ENCODE measurements at regions not wholly inside any gene's neighbourhood (a gene's known extent, or its start where the extent isn't known, plus 50 kb on each side); places are given as distances from the start of the nearest gene placed in this dataset.
A peak's percentile ranks its signal among the peaks of the same experiment; 100 is the strongest.

- no peak for DNase-seq
These were observed 330.8 kb upstream of the PROX1 start for GRCh38 chr1:213657013-213657412.

GRCh38 chr1:213657879-213658278 is 329.9 kb upstream of the PROX1 start:
- DNase-seq, result no peak

GRCh38 chr1:213658457-213658856 is 329.3 kb upstream of the PROX1 start:
- no peak for DNase-seq

- no peak for DNase-seq
These were observed 327.9 kb upstream of the PROX1 start for GRCh38 chr1:213659580-213660547.

GRCh38 chr1:213661302-213661701 is 326.5 kb upstream of the PROX1 start:
- no peak for DNase-seq

- DNase-seq, result no peak
These were observed 321.7 kb upstream of the PROX1 start for GRCh38 chr1:213666113-213666512.

- no peak for DNase-seq
These were observed 320.9 kb upstream of the PROX1 start for GRCh38 chr1:213666922-213667321.

GRCh38 chr1:213669512-213669911 is 318.3 kb upstream of the PROX1 start:
- DNase-seq, result no peak

- peak; percentile 94 for DNase-seq
These were observed 317.6 kb upstream of the PROX1 start for GRCh38 chr1:213669964-213670691.

- no peak for DNase-seq
These were observed 317.1 kb upstream of the PROX1 start for GRCh38 chr1:213670692-213671023.

GRCh38 chr1:213675043-213675442 is 312.7 kb upstream of the PROX1 start:
- DNase-seq, result no peak

- no peak for DNase-seq
These were observed 311.0 kb upstream of the PROX1 start for GRCh38 chr1:213676736-213677135.

GRCh38 chr1:213678348-213678747 is 309.4 kb upstream of the PROX1 start:
- no peak for DNase-seq

- no peak for DNase-seq
These were observed 309.0 kb upstream of the PROX1 start for GRCh38 chr1:213678753-213679152.

- DNase-seq, result no peak
These were observed 308.6 kb upstream of the PROX1 start for GRCh38 chr1:213679153-213679552.

GRCh38 chr1:213680677-213681325 is 307.0 kb upstream of the PROX1 start:
- DNase-seq, result no peak

- no peak for DNase-seq
These were observed 305.9 kb upstream of the PROX1 start for GRCh38 chr1:213681788-213682340.

- no peak for DNase-seq
These were observed 304.2 kb upstream of the PROX1 start for GRCh38 chr1:213683529-213683928.

GRCh38 chr1:213684454-213684853 is 303.3 kb upstream of the PROX1 start:
- no peak for DNase-seq

- DNase-seq, result no peak
These were observed 301.7 kb upstream of the PROX1 start for GRCh38 chr1:213685992-213686582.

- no peak for DNase-seq
These were observed 300.8 kb upstream of the PROX1 start for GRCh38 chr1:213686983-213687382.

- no peak for DNase-seq
These were observed 299.9 kb upstream of the PROX1 start for GRCh38 chr1:213687832-213688231.

GRCh38 chr1:213688655-213689054 is 299.1 kb upstream of the PROX1 start:
- no peak for DNase-seq
